ENCODE measurements at regions not wholly inside any gene's neighbourhood (a gene's known extent, or its start where the extent isn't known, plus 50 kb on each side); places are given as distances from the start of the nearest gene placed in this dataset.
A peak's percentile ranks its signal among the peaks of the same experiment; 100 is the strongest.
"Not testable (repeated sequence)": the region's sequence is repeated elsewhere in the genome, so short reads cannot be mapped to it uniquely, and the experiment has no call there.

DNA sequence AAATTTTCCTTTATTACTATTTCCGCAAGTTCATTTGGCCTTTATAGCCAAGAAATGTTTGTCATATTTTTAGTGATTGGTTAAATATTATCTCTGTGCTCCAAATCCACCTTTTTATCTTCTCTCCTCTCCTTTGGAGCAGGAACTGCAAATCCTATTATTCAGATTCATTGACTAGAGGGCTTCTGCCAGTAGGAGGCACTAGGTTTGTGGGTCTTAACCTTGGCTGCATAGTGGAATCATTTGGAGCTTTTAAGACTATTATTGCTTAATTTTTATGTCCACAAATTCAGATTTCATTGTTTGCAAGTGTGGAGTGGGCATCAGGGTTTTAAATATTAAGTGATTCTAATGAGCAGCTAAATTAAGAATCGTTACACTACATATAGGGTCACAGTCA lies 75.3 kb upstream of the SYT10 start:
- DNase-seq, result no peak

GRCh38 chr12:33519566-33519965 lies 79.9 kb upstream of the SYT10 start:
- DNase-seq, result no peak

GRCh38 chr12:33520505-33521302 lies 81.1 kb upstream of the SYT10 start:
- peak; percentile 50 for DNase-seq

DNA sequence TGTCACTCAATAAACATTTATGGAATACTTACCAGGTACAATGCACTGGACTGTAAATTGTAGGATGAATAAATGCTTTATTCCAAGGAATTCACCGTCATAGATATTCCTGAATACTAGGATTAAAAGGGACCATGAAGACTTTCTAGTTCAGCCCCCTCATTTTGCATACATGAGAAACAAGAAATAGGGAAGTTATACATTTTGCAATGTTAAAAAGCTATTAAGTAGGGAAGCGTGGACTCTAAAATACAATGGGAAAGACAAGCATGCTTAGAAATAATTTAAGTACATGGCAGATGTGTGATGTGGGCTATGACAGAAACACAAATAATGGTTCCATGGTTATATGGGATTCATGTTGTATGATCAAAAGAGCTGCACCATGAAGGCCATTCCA lies 89.4 kb upstream of the SYT10 start:
- DNase-seq, result no peak

DNA sequence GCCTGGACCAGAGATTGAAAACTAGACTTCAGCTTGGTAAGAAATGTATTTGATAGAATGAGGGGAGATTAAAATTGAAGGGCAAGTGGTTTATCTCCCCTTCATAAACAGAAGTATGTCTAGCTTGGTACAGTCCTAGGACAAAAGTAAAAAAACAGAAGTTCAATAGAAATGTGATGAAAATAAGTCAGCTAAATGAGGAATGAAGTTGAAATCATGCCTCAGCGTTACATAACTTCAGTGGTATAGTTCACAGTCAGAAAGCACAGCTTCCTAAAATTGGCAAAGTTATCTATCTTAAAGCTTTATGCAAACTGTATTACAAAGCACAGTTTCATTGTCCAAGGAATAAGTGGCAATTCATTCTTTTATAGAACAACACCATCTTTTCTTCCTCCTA lies 90.2 kb upstream of the SYT10 start:
- DNase-seq, result no peak

GRCh38 chr12:33531261-33531660 lies 91.6 kb upstream of the SYT10 start:
- no peak for DNase-seq

DNA sequence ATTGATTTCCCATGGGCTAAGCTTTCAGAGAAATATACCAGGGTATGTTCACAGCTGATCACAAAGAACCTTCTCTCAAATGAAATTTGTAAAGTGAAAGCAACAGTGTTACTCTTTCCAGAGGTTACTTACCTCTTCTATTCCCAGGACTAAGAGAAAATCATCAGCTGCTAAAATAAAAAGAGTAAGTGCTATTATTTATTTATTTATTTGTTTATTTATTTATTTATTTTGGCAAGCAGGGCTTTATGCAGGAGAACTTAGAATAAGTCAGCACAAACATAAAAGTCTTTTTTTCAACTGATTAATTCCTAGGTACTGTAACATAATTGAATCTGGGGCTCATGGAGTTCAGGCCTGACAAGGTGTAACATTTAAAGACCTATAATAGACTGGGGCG lies 93.9 kb upstream of the SYT10 start:
- DNase-seq, result no peak

GRCh38 chr12:33536431-33536830 lies 96.8 kb upstream of the SYT10 start:
- no peak for DNase-seq

- no peak for DNase-seq
Measured at GRCh38 chr12:33546004-33546403, 106.4 kb upstream of the SYT10 start.

DNA sequence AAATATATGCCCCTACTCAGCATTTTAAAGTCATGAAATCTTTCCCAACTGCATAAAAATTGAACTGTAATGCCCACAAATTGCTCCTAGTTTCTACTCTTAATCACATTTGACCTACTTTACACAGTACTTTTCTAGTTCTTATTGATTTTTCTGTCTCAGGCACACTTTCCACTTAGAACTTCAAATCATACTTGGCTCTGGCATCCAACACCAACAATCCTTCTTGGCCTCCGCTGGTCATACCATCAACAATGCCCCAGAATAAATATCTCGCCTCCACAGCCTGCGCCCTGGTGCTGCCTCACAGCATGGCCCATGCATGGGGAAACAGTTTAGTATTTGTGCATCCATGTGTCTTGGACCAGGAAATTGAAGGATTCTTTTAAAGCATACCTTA lies 107.5 kb upstream of the SYT10 start:
- DNase-seq, result no peak

DNA sequence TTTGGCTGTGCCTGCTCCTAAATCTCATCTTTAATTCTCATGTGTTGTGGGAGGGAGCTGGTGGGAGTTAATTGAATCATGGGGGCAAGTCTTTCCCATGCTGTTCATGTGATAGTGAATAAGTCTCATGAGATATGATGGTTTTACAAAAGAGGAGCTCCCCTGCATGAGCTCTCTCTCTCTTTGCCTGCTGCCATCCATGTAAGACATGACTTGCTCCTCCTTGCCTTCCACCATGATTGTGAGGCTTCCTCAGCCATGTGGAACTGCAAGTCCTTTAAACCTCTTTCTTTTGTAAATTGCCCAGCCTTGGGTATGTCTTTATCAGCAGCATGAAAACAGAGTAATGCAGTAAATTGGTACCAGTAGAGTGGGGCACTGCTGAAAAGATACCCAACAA lies 110.6 kb upstream of the SYT10 start:
- not testable (repeated sequence) for DNase-seq

- no peak for DNase-seq
Measured at GRCh38 chr12:33551006-33551405, 111.4 kb upstream of the SYT10 start.

- DNase-seq, result no peak
Measured at GRCh38 chr12:33555128-33555527, 115.5 kb upstream of the SYT10 start.

- no peak for DNase-seq
Measured at GRCh38 chr12:33560653-33561208, 121.1 kb upstream of the SYT10 start.

DNA sequence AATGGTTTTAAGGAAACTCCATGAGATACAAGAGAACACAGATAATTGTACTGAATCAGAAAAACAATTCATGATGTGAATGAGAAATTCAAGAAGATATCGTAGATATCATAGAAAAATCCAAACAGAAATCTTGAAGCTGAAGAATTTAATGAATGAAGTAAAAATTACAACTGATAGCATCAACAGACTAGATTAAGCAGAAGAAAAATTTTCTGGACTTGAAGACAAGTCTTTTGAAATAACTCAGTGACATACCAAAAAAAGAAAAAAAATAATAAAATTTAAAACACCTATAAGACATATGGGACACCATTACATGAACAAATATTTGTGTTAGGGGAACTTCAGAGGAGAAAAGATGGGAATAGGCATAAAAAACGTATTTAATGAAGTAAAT lies 122.8 kb upstream of the SYT10 start:
- DNase-seq, result no peak

DNA sequence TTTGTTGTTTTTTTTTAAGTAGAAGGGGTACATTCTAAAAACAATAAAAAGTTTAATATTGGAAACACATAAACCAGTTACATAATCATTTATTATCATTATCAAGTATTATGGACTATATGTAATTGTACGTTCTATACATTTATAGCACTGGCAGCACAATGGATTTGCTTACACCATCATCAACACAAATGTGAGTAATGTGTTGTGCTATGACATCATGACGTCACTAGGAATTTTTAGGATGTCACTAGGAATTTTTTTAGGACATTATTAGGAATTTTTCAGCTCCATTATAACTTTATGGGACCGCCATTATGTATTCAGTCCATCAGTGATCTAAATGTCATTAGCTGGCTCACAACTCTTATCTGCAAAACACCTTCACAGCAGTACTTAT lies 126.8 kb upstream of the SYT10 start:
- DNase-seq, result no peak

GRCh38 chr12:33575346-33575745 lies 135.7 kb upstream of the SYT10 start:
- no peak for DNase-seq

GRCh38 chr12:33581613-33582122 lies 142.0 kb upstream of the SYT10 start:
- no peak for DNase-seq

DNA sequence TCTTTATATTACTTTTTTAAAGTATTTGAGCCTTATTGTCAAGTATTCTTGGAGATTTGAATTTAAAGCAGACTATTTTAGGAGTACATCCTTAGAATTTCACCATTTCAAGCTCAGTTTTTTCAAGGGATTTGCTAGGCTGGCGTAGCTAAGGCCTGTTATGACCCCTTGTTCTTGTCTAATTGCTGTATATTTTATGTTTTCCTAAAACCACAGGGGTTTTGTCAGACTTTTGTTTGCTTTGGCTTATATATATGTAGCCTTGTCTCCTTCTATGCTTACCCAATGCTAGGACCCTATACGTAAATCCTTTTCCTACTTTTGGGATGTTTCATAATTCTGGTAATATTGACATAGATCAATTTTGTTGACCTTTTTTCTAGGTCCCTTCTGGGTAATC lies 147.0 kb upstream of the SYT10 start:
- no peak for DNase-seq

DNA sequence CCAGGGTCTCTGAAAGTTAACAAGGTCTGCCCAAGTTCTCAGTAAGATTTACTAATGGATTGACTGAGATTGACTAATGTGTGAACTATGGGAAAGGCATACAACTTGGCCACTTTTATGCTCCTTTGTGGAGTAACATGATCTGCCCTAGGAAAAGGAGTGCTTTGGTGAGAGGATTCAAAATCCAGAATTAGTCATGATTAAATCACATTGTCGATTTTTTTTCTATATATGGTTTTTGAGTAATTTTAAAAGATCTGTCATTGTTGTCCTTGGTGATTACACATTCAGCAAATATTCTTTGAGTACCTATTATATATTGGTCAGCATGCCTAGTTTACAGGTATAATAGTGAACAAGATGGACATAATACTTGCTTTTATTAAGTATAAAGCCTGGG lies 147.7 kb upstream of the SYT10 start:
- DNase-seq, result no peak

DNA sequence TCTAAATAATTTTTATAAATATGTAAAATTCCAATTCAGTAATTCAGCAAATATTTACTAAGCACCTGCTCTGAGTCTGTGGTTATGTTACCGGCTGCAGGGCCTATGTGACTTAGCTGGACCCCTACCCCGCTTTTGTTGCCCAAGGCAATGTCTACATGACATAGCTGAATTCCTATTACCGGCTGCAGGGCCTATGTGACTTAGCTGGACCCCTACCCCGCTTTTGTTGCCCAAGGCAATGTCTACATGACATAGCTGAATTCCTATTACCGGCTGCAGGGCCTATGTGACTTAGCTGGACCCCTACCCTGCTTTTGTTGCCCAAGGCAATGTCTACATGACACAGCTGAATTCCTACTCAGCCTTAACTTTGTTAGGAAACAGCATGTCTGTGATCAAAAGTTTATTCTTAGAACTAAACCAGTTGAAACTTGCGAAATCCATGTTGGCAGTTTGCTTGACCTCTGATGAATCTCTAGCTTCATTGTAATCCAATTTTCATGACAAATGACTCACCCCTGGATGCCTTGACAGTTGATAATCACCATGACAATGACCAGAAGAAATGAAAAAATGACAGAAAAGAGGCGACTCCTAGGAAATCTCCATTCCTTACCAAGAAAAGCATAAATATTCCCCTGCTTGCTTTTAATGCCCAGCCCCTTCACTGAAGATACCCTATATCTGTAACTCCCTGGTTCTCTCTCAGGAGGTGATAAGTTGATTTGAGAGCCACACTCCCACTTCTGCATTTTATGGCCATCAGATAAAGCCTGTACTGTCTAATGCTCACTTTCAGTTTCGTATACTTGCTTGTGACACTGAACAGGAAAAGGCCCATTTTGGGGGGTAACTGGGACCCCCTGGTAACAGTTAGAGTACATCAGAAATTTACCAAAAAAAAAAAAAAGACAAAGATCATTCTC lies 148.4 kb upstream of the SYT10 start:
- DNase-seq, result no peak

DNA sequence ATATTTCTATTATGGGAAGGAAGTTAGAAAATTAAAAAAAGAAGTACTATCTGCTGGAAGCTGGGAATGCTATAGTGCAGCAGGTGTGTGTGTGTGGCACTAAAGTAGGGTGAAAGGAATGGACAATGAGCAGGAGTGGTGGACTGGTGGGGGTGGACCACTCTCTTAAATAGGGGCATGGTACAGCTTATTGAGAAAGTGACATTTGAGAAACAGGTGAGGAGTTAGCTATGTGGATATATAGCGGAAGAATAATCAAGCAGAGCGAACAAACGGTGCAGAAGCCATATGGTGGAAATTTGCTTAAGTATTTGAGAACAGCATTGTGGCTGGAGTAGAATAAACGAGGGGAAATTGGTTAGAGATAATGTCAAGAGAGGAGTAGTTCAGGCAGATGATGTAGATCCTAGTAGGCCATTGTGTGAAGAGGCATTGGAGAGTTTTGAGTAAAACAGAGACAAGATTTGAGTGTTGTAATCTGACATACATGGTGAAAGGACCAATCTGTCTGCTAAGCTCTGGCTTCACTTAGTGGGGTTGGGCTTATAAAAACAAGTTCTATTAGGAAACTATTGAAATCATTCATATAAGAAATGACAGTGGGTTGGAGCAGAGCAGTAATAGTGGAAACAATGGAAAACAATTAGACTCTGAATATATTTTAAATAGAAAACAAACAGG lies 149.2 kb upstream of the SYT10 start:
- DNase-seq, result peak; percentile 70

DNA sequence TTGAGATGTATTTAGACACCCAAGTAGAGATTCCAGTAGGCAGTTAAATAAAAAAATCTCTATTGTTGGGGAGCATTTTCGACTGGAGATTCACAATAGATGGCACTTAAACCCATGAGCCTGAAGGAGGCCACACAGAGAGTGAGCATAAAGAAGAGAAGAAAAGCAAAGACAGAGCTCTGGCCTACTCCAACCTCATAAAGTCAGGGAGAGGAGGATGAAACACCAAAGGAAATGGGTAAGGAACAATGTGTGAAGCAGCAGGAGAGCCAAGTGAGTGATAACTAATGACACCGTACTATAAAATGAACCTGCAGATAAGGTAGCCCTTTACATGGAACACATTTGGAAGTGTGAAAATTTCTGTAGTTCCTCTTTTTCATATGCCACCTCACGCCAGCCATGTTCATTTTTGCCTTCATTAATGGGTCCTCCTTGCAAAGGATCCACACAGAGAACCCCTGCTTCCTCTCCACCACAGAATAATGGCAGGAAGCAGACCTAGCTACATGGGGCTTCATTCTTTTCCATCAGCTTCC lies 150.0 kb upstream of the SYT10 start:
- DNase-seq, result no peak

Measured in NCI-H2171 treated with DMSO at 0.1 percent for 48 hours (cell line).